ENCODE measurements at regions not wholly inside any gene's neighbourhood (a gene's known extent, or its start where the extent isn't known, plus 50 kb on each side); places are given as distances from the start of the nearest gene placed in this dataset.
"Not testable (repeated sequence)": the region's sequence is repeated elsewhere in the genome, so short reads cannot be mapped to it uniquely, and the experiment has no call there.

DNA sequence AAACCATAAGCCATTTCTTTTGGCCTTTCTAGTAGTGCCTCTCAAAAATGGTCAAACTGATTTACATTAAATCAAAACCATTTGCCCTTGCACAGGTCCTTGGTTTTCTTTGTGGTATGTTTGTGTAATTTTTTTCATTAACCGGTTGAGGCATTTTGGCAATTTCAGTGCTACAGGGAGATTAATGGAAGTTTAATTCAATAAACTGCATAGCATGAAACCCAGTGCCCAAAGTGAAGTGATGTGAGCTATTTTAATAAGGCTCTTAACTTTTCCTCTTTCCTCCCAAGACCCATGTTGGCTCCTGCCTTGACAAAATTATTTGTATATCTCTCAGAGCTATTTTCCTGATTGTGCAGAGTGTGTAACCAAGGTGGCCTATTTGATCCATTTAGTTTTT lies 326.2 kb upstream of the SEMA6A start:
- DNase-seq: no peak

DNA sequence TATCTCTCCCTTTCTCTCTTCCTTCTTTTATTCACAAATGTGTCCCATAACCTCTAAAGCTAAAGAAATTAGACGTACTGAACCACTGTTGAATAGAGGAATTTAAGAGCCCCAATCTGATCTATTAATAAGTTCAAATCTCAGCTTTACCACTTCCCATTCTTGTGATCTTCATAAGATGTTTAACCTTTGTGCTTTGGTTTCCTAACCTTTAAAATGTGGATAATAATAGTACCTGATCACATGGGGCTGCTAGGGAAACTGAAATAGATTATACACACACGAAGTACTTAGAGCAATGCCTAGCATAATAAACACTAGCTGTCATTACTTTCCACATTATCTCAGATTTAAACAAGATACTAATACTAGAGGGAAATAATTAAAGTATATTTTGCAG lies 324.3 kb upstream of the SEMA6A start:
- DNase-seq: no peak

DNA sequence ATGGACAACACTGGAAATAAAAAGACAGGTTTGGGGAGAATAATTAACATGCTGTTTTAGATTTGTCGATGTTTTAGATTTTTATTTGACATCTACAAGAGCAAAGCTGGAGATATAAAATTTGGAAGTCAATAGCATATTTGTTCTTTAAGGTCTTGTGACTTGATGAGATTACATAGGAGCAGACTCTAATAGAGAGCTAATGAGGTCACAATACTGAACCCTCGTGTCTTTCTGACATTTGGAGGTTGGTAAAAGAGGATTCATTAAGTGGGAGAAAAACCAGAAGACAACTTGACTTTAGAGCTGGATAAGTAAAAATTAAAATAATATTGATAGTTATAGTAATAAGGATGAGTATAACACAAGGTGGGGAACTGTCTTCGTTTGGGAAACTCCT lies 322.7 kb upstream of the SEMA6A start:
- no peak for DNase-seq

DNA sequence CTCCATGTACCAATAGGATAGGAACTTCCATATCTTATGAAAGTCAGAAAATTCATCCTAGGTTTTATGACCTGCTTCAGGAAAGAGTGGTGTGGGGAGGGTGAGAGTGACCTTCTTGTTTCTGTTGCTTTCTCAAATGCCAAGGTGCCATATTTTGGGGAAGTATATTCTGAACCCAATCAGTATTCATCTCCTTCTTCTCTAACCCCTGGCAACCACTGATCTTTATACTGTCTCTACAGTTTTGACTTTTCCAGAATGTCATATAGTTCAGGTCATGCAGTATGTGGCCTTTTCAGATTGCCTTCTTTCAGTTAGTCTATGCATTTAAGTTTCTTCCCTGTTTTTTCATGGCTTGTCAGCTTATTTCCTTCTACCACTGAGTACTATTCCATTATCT lies 321.4 kb upstream of the SEMA6A start:
- DNase-seq: no peak

DNA sequence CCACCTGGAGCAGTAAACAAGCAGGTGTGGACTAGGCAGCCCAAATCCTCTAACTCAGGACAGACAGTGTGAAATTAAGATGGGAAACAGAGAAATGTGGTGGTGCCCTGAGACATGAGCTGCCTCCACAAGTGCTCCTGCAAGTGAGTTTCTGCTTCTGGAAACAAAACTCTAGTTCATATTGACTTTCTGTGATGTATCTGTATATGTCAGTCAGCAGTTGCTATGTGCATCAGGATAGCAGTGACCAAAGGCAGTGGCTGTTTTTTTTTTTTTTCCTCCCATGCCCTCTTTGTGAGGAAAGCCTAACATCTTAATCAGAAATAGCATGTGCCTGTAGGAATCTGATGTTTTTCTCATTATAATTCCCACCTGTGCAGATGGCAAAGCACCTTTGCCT lies 318.4 kb upstream of the SEMA6A start:
- DNase-seq: no peak

DNA sequence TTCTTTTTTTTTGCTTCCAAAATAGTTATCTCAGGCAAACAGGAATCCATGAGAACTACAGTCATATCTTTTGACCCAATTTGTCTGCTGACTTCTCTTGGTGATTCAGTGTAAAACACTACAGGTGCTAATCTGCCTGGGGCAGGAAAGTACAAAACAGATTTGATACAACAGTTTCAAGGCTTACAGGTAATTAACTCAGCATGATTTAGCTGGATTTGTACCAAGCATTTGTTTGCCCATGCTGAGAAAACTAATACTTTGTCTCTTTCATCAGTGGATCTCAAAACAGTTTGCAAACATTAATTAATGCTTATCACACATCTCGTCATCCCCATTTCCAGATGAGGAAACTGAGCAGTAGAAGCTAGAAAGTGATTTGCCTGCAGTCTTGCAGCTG lies 312.5 kb upstream of the SEMA6A start:
- DNase-seq: no peak

DNA sequence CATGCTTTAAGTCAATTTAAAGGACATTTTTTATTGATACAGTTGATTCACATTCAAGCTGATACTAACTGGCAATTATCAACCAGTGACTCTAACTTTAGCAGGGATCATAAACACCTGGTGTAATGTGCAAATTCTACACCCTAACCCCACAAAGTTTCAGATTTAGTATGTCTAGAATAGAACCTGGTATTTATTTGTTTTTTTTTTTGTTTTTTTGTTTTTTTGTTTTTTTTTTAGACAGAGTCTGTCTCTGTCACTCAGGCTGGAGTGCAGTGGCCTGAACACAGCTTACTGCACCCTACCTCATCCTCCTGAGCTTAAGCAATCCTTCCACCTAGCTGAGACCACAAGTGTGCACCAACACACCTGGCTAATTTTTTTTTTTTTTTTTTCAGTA lies 311.2 kb upstream of the SEMA6A start:
- DNase-seq: no peak

DNA sequence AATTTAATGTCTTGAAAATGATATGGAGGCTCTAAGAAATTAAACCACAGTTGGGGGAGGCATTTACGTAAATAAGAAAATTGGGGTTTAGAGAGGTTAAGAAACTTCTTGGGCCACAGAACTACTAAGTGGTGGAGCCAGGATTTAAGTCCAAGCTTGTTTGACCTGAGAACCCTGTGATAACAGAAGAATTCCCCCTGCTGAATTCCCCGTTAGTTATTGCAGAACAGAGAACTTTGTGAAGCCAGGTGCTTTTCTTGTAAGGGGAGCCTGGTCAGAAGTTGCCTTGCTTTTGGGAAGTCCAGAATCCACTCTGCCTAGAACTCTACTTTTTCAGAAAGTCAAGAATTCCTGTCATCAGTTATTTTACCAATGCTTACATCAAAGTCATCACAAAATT lies 309.3 kb upstream of the SEMA6A start:
- no peak for DNase-seq

DNA sequence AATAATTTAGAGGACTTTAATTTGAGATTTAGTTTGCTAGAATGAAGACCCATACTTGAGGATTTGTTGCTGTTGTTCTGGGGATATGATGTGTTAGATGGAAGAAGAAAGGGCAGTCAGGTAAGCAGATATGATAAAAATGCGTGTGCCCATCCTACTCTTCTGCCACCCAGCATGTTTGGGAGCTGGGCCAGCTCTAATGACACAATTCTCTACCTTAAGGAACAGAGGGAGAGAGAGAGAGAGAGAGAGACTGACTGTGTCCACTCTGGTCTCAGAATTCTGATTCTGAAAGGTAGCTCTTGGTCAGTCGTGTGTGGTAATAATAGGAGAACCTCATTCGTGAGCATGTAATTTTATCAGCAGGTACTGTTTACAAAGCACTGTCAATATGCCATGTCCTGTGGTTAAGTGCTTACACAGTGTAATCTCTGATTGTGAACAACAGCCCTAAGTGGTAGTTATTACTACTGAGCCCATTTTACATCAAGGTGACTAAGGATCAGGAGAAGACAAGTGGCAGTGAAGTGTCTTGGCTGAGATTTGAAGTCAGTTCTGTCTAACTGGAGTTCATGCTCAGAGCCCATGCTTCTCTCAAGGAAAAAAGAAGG lies 307.4 kb upstream of the SEMA6A start:
- no peak for DNase-seq

DNA sequence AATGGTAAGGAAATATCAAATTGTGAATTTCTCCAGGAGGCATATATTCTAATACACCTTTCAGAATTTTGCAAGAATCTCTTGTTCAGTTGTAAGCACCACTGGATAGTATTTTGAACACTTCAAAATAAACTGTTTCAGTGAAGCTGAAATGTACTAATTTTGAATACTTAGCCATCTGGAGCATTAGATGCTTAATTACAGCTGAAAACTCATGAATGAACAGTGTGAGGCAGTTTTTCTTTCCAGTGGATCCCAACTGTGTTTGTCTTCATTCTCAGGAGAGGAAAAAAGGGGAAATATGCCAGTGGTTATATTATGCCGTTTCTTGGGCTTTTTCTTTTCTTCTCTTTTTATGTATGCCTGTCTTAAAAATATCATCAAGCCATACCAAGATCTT lies 306.0 kb upstream of the SEMA6A start:
- no peak for DNase-seq

DNA sequence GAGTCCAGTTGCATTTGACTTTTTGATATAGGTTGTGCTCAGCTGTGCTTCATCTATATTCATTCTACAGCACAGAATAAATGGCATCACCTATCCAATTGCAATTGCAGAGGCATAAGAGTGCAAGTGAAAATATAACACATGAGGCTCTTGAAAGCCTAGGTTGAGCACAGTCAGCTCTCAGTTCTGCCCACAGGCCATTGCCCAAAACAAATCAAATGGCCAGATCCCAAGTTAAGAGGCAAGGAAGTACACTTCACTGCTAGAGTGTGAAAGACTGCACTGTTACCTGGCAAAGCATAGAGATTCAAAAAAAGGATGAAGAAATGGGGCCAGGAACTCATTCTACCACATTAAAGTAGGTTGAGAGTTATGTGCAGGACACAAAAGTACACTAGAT lies 305.5 kb upstream of the SEMA6A start:
- DNase-seq: no peak

DNA sequence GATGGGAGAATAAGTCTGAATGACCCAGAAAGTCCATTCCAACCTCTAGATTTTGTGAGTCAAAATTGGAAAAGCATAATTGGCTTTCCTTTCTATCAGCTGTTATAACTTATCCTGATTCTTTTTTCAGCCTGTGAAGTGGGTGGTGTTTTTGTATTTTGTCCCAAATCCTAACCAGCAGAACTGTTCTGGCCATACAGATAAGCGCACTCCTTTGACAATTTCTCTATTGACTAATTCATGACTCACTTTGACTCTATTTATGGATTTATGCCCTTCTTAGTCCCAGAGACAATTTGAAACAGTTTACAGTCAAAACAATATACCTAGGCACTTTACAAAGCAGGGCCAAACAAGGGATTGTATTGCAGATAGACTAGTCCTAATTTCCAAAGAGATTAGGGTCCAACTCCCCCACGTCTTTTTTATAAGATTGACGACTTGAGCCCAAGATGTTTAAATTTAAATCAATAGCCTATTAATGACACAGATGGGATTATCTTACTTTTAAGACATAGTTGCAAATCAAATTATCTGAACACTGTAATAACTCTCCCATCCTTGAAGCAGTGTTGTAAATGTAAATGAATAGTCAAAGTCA lies 301.7 kb upstream of the SEMA6A start:
- no peak for DNase-seq

DNA sequence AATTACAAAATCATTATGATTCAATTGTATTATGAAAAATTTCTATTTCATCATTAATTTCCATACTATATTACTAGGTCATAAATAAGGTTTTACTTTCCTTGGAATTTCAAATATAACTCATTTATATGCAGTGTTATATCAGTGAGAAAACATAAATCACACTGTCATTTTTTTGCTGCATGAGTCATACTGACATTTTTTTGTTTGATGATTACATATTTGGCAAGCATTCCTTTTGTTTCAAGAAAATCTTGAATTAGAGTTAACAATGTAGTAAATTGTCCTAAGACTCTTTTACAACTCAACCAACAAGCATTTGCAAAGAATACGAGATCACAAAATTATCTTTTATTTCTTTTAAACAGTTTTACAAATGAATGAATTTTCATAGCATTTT lies 298.4 kb upstream of the SEMA6A start:
- DNase-seq: no peak

DNA sequence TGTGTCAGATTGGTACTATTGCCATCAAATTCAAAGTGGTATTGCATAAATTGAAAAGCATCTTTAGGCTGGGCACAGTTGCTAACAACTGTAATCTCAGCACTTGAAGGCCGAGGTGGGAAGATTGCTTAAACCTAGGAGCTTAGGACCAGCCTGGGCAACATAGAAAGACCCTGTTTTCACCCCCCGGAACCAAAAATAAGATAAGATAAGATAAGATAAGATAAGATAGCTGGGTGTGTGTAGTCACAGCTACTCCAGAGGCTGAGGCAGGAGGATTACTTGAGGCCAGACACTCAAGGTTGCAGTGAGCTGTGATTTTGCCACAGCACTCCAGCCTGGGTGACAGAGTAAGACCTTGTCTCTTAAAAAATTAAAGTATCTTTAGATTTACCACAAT lies 297.9 kb upstream of the SEMA6A start:
- DNase-seq: no peak

DNA sequence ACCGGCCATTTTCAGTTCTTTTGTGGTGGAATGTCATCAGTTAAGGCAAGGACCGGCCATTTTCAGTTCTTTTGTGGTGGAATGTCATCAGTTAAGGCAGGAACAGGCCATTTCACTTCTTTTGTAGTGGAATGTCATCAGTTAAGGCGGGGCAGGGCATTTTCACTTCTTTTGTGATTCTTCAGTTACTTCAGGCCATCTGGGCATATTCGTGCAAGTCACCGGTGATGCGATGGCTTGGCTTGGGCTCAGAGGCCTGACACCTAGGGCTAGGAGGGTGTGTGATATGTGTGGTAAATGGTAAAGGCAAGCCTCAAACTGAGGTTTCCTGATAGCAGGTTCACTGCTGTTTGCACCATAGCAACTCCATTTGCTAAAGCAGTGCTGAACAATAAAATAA lies 293.2 kb upstream of the SEMA6A start:
- not testable (repeated sequence) for DNase-seq

DNA sequence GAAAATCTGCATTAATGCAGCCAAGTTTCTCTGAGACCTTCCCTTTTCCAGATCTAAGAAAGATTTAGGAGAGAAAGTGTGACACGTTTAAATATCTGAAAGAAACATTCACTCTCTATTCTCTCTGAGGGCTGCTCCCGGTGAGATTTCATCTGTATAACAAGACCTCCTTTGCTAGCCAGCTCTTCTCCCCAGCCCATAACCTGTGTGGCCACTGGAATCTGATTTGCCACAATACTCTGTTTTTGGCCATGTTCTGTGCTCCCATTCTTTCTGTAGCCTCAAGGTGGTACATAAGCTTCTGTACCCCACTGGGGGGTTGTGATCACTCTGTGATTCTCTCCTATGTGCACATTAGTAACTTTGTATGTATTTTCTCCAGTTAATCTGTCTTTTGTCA lies 291.0 kb upstream of the SEMA6A start:
- no peak for DNase-seq

DNA sequence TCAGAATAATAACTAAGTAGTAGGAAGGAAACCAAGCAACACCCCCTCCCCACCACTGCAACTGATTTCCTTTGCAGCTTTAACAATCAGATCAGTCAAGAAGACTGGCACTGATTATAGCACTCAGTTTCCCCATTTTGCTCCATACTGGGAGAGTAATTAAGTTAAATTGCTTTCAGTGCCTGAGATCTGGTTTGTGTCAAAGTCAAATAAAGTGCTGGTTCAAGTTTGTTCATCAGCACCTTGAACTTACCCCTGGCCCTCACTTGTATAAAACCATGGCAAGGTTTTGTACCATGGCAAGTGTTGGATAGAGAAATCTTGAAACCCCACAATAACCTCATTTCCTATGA lies 290.2 kb upstream of the SEMA6A start:
- no peak for DNase-seq

DNA sequence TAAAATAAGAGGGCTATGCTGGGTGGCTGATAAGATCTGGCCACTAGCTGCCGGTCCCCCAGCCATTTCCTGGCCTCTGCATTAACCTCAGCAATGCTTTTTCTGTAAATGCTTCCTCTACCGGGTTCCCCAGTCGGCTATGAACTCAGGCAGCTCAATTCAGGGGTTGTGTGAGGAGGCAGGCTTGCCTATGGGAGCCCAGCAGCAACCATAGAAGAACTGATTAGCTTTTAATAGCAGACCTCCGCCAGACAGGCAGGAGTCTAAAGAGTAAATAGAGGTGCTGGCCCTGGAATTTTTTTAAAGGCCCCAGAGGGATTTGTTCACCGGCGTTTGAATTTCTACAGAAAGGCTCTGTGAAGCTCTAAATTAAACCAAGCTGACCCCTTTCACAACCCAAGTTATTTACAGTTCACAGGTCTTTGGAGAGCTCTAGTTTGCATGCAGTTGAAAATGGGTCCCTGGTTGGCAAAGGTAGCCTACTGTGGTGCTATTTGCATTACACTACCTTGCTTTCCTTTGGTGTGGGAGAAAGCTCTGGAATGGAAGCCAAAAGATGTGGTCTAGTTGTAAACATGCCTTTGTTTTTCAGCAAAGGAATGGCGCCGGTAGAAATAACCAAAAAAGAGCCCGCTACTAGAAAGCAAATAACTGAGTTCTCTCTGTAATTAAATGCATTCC lies 289.7 kb upstream of the SEMA6A start:
- DNase-seq: no peak

DNA sequence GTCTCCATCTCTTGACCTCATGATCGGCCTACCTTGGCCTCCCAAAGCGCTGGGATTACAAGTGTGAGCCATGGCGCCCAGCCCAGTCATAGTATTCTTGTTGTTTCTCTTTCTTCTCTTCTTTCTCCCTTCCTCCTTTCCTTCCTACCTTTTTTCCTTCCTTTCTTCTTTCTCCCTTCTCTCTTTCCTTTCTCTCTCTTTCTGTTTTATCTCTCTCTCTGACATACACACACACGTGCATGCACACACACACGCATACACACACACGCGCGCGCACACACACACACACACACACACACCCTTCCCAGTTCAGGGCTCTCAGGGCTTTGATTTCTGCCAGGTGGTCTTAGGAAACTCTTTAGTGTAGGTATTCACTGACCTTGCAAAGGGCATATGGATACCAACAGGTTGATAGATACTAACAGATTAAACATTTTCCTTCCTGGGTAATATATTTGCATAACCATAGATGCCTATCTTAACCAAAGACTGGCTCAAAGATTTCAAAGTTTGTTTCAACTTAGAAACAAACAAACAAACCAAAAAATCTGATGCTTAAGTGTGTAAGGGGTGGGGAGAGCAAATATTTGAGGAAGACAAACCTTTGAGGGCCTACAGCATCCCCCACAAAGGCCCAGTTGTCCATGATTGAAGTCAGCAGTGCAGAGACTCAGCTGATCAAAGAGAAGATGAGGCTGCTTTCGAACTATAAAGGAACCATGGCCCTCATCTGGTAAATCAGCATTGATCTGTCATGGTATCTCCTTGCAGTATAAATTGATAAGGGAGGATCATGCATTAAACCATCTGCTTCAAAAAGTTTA lies 288.2 kb upstream of the SEMA6A start:
- DNase-seq: no peak

DNA sequence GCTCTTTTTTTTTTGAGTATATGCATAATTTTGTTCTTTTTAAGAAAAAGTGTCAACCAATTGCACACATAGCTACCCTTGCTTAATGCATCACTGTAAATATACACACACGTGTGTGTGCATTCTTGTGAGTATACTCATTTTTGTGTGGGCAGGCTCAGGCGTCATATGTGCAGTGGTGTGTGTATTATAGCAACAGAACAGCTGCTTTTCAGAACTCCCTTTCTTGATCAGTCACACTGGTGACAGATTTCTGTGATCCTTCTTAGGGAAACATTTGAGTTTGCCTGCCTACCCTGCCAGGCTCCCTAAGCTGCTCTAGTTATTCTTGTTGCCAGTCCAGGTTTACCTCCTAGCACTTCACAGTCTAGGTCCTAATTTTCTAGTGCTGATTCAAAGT lies 287.0 kb upstream of the SEMA6A start:
- no peak for DNase-seq

DNA sequence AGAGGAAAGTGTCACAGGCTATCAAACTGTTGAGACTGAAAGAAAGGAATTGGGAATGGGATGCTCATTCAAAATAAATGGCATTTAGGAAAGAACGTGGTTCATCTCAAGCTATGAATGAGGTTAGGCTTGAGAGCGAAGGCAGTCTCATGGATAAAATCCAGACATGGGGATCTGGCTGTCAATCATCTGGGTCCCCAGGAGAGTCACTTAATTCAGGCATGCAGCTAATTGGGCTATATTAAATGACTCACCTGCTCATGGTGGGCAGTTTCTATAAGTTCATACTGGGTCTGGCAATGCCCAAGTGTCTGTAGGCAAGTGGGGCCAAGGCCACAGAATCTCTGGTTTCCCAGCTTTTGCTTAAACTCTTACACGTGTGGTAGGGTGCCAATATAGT lies 286.5 kb upstream of the SEMA6A start:
- DNase-seq: no peak

DNA sequence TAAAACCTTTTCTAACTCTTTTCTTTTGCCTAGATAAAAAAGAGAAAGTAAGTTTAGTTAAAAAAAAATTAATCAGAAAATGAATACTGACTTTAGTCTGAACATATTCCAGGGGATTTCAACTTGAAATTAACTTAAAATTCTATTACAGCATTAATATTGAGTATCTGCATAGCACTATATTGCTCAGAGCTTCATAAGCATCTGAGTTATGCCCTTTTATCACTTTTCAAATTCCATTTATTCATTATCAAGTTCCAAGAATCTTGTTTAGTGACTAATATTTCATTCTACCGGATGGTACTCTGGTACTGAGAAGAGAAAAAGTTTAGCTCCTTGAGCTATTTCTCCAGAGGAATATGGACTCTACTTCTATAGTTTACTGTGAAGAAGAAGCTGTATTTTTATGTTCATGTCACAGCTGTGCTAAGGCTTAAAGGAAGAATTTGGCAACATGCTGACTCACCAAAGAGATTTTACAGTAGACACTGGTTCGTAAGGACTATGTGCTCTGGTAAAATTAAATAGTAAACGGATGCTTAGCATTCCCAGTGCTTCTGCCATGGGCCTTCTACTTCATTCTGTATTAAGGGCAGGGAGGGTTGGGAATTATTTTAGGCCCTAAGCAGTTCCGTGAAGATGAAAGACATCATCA lies 285.2 kb upstream of the SEMA6A start:
- DNase-seq: no peak

DNA sequence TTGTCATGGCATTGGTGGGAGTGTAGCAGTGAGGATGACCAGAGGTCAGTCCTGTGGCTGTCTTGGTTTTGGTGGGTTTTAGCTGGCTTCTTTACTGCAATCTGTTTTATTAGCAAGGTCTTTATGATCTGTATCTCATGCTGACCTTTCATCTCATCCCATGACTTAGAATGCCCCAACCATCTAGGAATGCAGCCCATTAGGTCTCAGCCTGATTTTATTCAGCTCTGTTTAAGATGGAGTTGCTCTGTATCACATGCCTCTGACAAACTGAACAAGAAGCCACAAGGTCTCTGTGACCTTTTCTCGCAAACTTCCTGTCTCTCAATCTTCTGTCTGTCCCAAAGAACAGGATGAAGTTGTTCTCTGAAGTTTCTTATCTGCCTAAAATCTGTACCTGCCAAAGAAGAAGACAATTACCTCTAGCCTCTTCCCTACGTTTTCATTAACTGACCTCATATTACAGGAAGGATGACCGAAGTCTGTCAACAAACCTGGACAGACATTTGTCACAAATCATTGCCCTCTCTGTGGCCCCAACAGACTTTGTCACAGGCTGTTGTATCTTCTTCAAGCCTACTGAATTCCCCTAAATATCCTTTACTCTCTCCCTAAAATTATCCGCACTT lies 284.2 kb upstream of the SEMA6A start:
- DNase-seq: no peak
